GM23338 (cell line): ENCODE measurements at regions not wholly inside any gene's neighbourhood (a gene's known extent, or its start where the extent isn't known, plus 50 kb on each side); places are given as distances from the start of the nearest gene placed in this dataset.

Source experiments
- ATAC-seq: fragments of 200-7000 bp; cut with Tn5 transposase; 3 replicates; pipeline ENCODE4 v1.9.1; 2020
- DNase-seq: peaks from one replicate; pipeline ENCODE4 v3.0.0-alpha.2; 2015; ENCODE audit warnings: low spot score
- H2AFZ ChIP-seq: fragments of 200-600 bp; sonication (generic); 2 replicates; pipeline ENCODE4 v1.8.0; 2016; ENCODE audit warnings: antibody characterized with exemption, mild to moderate bottlenecking, moderate library complexity
- H3F3A ChIP-seq: fragments of 200-600 bp; sonication (generic); replicated peaks from 2 replicates; pipeline ENCODE4 v1.8.0; 2017; ENCODE audit warnings: antibody characterized with exemption, mixed run types, low read depth
- H3K27ac ChIP-seq: fragments of 200-600 bp; sonication (generic); 2 replicates; pipeline ENCODE4 v1.6.1; 2016; ENCODE audit warnings: low read depth
- H3K27me3 ChIP-seq: fragments of 200-600 bp; sonication (generic); 2 replicates; pipeline ENCODE4 v1.8.0; 2016; ENCODE audit warnings: mild to moderate bottlenecking, mixed run types, moderate library complexity; ENCODE audit not compliant: insufficient read depth
- H3K36me3 ChIP-seq: fragments of 200-600 bp; sonication (generic); 2 replicates; pipeline ENCODE4 v1.8.0; 2016; ENCODE audit warnings: mild to moderate bottlenecking; ENCODE audit not compliant: insufficient read depth
- H3K4me1 ChIP-seq: fragments of 200-600 bp; sonication (generic); 2 replicates; pipeline ENCODE4 v1.8.0; 2016; ENCODE audit warnings: mild to moderate bottlenecking, moderate library complexity; ENCODE audit not compliant: insufficient read depth
- H3K4me2 ChIP-seq: fragments of 200-600 bp; sonication (generic); 2 replicates; pipeline ENCODE4 v1.7.1; 2017; ENCODE audit warnings: mixed run types
- H3K4me3 ChIP-seq: fragments of 200-600 bp; sonication (generic); 2 replicates; pipeline ENCODE4 v1.6.1; 2016; ENCODE audit warnings: mixed run types
- H3K79me2 ChIP-seq: fragments of 200-600 bp; sonication (generic); replicated peaks from 2 replicates; pipeline ENCODE4 v1.8.0; 2017; ENCODE audit warnings: mild to moderate bottlenecking; ENCODE audit not compliant: insufficient read depth
- H3K9me2 ChIP-seq: fragments of 200-600 bp; sonication (generic); 2 replicates; pipeline ENCODE4 v1.8.0; 2017; ENCODE audit not compliant: insufficient read depth
- H4K20me1 ChIP-seq: fragments of 200-600 bp; sonication (generic); replicated peaks from 2 replicates; pipeline ENCODE4 v1.8.0; 2017; ENCODE audit warnings: mild to moderate bottlenecking; ENCODE audit not compliant: insufficient read depth
- H3K27ac Mint-ChIP-seq: 2 replicates; pipeline ENCODE4 v1.8.0; 2020; ENCODE audit warnings: inconsistent platforms, mild to moderate bottlenecking, moderate library complexity, mixed read lengths
- H3K27me3 Mint-ChIP-seq: 3 replicates; pipeline ENCODE4 v1.8.0; 2022; ENCODE audit warnings: low read depth, mild to moderate bottlenecking, moderate library complexity, mixed read lengths, inconsistent platforms; ENCODE audit not compliant: insufficient read depth, poor library complexity
- H3K36me3 Mint-ChIP-seq: 3 replicates; pipeline ENCODE4 v1.8.0; 2021; ENCODE audit warnings: low read depth, mild to moderate bottlenecking, inconsistent platforms, moderate library complexity, mixed read lengths
- H3K4me1 Mint-ChIP-seq: 3 replicates; pipeline ENCODE4 v1.8.0; 2020; ENCODE audit warnings: mild to moderate bottlenecking, inconsistent platforms, mixed read lengths
- H3K4me3 Mint-ChIP-seq: 3 replicates; pipeline ENCODE4 v1.8.0; 2021; ENCODE audit warnings: moderate library complexity, mild to moderate bottlenecking, inconsistent platforms, mixed read lengths
- H3K9me3 Mint-ChIP-seq: 3 replicates; pipeline ENCODE4 v1.8.0; 2020; ENCODE audit warnings: moderate library complexity, mild to moderate bottlenecking, inconsistent platforms, mixed read lengths
- CREB1 ChIP-seq: fragments of 250-450 bp; sonication (Bioruptor Pico); IDR thresholded peaks from 2 replicates; pipeline ENCODE4 v1.5.0; 2020; ENCODE audit warnings: low read depth, mild to moderate bottlenecking, moderate library complexity
- CTCF ChIP-seq, 2 experiments: fragments of 200-600 bp in 1 of 2; sonication (generic) in 1 of 2; conservative IDR thresholded peaks; 2 replicates each; pipeline versions ENCODE4 v1.5.1 to v1.6.1; 2016 to 2017; ENCODE audit warnings: antibody characterized with exemption in 2 of 2, low read depth in 2 of 2, mild to moderate bottlenecking in 2 of 2, moderate library complexity in 1 of 2
- ETS1 ChIP-seq: IDR thresholded peaks from 2 replicates; pipeline ENCODE4 v1.6.1; 2016; ENCODE audit warnings: antibody characterized with exemption
- EZH2 ChIP-seq: fragments of 200-600 bp; sonication (generic); IDR thresholded peaks from one replicate; pipeline ENCODE4 v1.8.0; 2017; ENCODE audit warnings: antibody characterized with exemption, mild to moderate bottlenecking, low read depth; ENCODE audit not compliant: unreplicated experiment
- EZH2phosphoT487 ChIP-seq: fragments of 200-600 bp; sonication (generic); IDR thresholded peaks from one replicate; pipeline ENCODE4 v1.8.1; 2018; ENCODE audit warnings: antibody characterized with exemption; ENCODE audit not compliant: unreplicated experiment
- NANOG ChIP-seq: IDR thresholded peaks from 2 replicates; pipeline ENCODE4 v1.6.1; 2016; ENCODE audit warnings: antibody characterized with exemption, borderline replicate concordance
- POLR2AphosphoS5 ChIP-seq: IDR thresholded peaks from 2 replicates; pipeline ENCODE4 v1.6.1; 2016; ENCODE audit warnings: antibody characterized with exemption, low read depth
- REST ChIP-seq: IDR thresholded peaks from one replicate; pipeline ENCODE4 v1.6.1; 2018; ENCODE audit warnings: antibody characterized with exemption; ENCODE audit not compliant: unreplicated experiment
- STAT1 ChIP-seq: IDR thresholded peaks from one replicate; pipeline ENCODE4 v1.6.1; 2016; ENCODE audit warnings: antibody characterized with exemption; ENCODE audit not compliant: unreplicated experiment
- ZNF114 ChIP-seq: fragments of 250-450 bp; sonication (Bioruptor Pico); IDR thresholded peaks from 2 replicates; pipeline ENCODE4 v1.5.0; 2020; ENCODE audit warnings: mild to moderate bottlenecking, moderate library complexity
- ZNF331 ChIP-seq: fragments of 250-450 bp; sonication (Bioruptor Pico); IDR thresholded peaks from 2 replicates; pipeline ENCODE4 v1.5.0; 2020; ENCODE audit warnings: low read depth, mild to moderate bottlenecking, moderate library complexity
- ZNF462 ChIP-seq: fragments of 250-450 bp; sonication (Bioruptor Pico); IDR thresholded peaks from 2 replicates; pipeline ENCODE4 v1.5.0; 2020; ENCODE audit warnings: mild to moderate bottlenecking, moderate library complexity

GRCh38 chr22:26770624-26771023 lies 113.2 kb downstream of the MIAT start:
- ATAC-seq (no peak), DNase-seq (no peak)
- H3K27me3 ChIP-seq: peaks cover 14% of the 10 kb centered on the region

More at GRCh38 chr22:26770624-26771023, 113.2 kb downstream of the MIAT start:
- Histone ChIP-seq H3F3A (no peaks in the 10 kb centered on the region; the same call in 1 of the 2 replicates), H3K27ac (no peak overlapping the region), H2AFZ (no peak overlapping the region), H3K4me1 (peaks cover 7% of the 10 kb centered on the region; the same call in 1 of the 2 replicates), H4K20me1 (no peaks in the 10 kb centered on the region), H3K9me2 (no peaks in the 10 kb centered on the region), H3K4me3 (no peak overlapping the region), H3K79me2 (no peaks in the 10 kb centered on the region), H3K4me2 (no peak overlapping the region), H3K36me3 (no peaks in the 10 kb centered on the region)
- Mint-ChIP-seq H3K36me3 (peaks cover 16% of the 10 kb centered on the region; the same call in 2 of the 3 replicates), H3K27ac (no peak overlapping the region), H3K9me3 (peaks cover 26% of the 10 kb centered on the region), H3K27me3 (peaks cover 1% of the 10 kb centered on the region), H3K4me1 (peaks cover 4% of the 10 kb centered on the region), H3K4me3 (no peak overlapping the region)
- TF ChIP-seq ZNF114 (CRISPR knock-in tag) (no peak), ZNF462 (no peak), ETS1 (no peak), CREB1 (CRISPR knock-in tag) (no peak), EZH2 (no peak), REST (no peak), ZNF331 (CRISPR knock-in tag) (no peak), EZH2phosphoT487 (no peak), CTCF (conservative IDR thresholded peaks at IDR 0.05; ENCODE audit: low read depth in 2 of 2) (no peak), STAT1 (no peak), POLR2AphosphoS5 (no peak), NANOG (no peak)
